ENCODE measurements at regions not wholly inside any gene's neighbourhood (a gene's known extent, or its start where the extent isn't known, plus 50 kb on each side); places are given as distances from the start of the nearest gene placed in this dataset.

DNA sequence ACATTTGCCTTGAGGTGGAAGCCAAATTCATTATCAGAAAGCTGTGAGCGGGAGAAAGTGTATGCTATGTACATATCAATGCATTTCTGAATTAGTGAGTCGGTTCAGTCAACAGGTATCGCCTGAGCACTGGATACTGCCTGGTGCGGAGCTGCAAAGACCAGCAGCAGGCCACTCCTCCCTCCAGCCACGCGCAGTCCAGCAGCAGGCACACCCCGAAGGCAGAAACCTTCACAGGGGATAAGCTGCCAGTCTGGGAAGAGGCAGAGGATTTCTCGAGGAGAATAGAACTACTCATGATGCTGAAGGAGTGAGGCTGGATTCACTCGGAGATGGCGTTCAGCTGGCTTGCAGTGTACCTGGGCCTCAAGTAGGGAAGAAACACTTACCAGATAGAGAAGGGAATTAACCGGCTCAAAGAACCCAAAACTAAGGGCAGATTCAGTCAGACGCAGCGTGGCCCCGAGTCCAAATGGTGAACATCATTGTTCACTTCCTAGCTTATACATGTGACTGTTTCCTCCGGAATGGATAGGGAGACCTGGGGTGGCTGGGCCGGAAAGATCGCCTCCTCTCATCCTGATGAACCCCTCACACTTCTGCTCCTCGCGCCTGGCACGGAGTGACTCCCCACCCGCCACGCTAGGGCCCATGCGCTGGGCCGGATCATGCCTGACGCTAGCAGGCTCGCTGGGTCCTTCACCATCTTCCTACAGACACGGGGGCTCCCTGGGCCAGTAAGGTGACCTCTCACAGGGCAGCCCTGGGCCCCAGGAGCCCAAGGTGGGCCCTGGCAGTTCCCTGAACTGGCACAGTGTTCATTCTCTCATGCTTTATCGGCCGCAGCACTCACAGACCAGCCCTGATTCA lies 78.1 kb upstream of the SPATA31C2 start:
- Mint-ChIP-seq H3K27ac (no peak overlapping the region), H3K4me3 (no peak overlapping the region), H3K4me1 (ENCODE audit: low read depth) (no peaks in the 10 kb centered on the region), H3K27me3 (ENCODE audit: low read depth) (peaks cover 11% of the 10 kb centered on the region), H3K9me3 (peaks cover 9% of the 10 kb centered on the region), H3K36me3 (ENCODE audit: low read depth) (no peaks in the 10 kb centered on the region)
- CTCF ChIA-PET = interaction anchor here (1.4 kb wide), 1 partner anchor 20 kb away, joined by 3 read pairs; no protein-coding TSS in a partner anchor
- intact Hi-C loops (cut with micrococcal nuclease) = no loop called here
- DNase-seq = no peak

DNA sequence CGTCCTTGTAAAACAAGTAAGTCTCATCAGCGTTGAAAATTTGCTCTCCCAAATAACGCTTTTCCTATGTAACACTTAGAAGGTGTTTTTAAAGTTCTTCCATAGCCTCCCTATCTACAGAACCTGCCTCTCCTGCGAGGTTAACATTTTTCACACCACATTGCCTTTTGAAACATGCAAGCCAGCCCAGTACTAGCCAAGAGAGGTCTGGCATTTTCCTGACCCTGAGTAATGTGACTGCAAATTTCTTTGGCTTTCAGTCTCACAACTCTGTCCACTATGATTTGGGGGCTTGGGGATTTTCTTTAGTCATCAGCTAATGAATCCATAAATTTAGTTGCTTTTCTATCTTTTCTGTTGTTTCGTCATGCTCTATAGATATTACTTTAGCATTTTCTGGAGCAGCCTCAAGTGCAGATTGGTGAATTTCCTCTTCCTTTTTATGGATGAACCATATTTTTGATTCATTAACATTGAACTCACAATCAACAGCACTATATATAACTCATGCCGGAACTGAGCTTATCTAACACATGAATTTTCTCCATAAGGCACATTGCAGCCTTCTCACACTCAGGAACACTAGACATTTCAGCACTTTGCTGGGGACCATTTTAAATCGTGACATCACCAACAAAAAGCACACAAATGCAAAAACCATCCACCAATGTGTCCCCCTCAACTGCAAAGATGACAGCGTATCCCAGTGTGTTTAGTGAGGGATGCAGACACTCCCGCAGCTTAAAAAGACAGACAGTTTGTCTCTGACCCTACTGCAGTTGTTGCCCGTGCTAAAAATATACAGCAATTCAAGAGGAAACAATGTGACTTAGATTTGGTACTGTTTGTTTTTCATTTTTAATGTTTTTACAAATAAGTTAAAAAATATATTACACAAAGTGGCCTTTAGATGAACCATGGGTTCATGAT lies 77.2 kb upstream of the SPATA31C2 start:
- no peak overlapping the region for H3K27ac Mint-ChIP-seq
- CTCF ChIA-PET = interaction anchor here (1.4 kb wide), 1 partner anchor 19 kb away, joined by 3 read pairs; no protein-coding TSS in a partner anchor
- intact Hi-C loops (cut with micrococcal nuclease) = no loop called here

DNA sequence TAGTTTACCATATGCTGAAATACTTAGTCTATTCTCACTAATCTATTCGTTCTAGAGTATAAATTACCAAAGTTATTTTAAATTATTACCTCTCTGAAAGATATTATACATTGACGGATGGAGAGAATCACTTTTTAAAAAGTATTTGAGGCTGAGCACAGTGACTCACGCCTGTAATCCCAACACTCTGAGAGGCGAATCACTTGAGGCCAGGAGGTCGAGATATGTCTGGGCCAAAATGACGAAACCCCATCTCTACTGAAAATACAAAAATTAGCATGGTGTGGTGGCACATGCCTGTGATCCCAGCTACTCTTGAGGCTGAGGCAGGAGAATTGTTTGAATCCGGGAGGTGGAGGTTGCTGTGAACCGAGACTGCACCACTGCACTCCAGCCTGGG lies 64.0 kb upstream of the SPATA31C2 start:
- Mint-ChIP-seq H3K27me3 (ENCODE audit: low read depth) (peaks cover 4% of the 10 kb centered on the region), H3K9me3 (no peaks in the 10 kb centered on the region), H3K36me3 (ENCODE audit: low read depth) (no peaks in the 10 kb centered on the region), H3K4me3 (no peak overlapping the region), H3K4me1 (ENCODE audit: low read depth) (peaks cover 3% of the 10 kb centered on the region), H3K27ac (no peak overlapping the region)
- no peak for DNase-seq
- intact Hi-C loops (cut with micrococcal nuclease) = no loop called here
- CTCF ChIA-PET = no interaction called here

More for the DNA sequence above, 77.2 kb upstream of the SPATA31C2 start:
- Mint-ChIP-seq H3K36me3 (ENCODE audit: low read depth) (no peaks in the 10 kb centered on the region), H3K27me3 (ENCODE audit: low read depth) (peaks cover 7% of the 10 kb centered on the region), H3K4me3 (no peak overlapping the region), H3K4me1 (ENCODE audit: low read depth) (no peaks in the 10 kb centered on the region), H3K9me3 (peaks cover 9% of the 10 kb centered on the region)
- no peak for DNase-seq

DNA sequence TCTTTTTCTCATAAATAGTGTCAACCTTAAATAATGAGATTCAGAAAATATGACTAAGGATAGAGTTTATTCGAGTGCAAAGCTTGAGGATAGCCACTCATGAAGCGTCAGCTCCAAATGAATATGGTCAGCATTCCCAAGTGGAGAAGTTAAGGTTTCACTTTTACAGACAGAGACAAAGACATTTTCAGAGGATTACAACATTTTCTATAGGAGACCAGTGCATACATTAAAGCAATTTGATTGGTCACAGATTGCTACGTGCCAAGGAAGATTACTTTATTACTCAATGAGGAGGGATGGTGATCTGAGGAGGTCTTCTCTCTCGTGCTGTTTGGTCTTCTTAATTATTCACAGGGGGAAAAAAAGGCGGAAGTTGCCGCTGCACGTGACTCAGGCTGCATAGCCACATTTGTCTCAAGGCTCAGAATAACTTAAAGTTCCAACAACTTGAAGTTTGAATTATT lies 60.1 kb upstream of the SPATA31C2 start:
- H3K27ac Mint-ChIP-seq = no peak overlapping the region
- H3K36me3 Mint-ChIP-seq (ENCODE audit: low read depth) = no peaks in the 10 kb centered on the region
- no peak overlapping the region for H3K4me3 Mint-ChIP-seq
- no peaks in the 10 kb centered on the region for H3K9me3 Mint-ChIP-seq
- DNase-seq = no peak
- CTCF ChIA-PET = no interaction called here
- peaks cover 11% of the 10 kb centered on the region for H3K27me3 Mint-ChIP-seq (ENCODE audit: low read depth)
- intact Hi-C loops (cut with micrococcal nuclease) = no loop called here
- peaks cover 3% of the 10 kb centered on the region for H3K4me1 Mint-ChIP-seq (ENCODE audit: low read depth)

DNA sequence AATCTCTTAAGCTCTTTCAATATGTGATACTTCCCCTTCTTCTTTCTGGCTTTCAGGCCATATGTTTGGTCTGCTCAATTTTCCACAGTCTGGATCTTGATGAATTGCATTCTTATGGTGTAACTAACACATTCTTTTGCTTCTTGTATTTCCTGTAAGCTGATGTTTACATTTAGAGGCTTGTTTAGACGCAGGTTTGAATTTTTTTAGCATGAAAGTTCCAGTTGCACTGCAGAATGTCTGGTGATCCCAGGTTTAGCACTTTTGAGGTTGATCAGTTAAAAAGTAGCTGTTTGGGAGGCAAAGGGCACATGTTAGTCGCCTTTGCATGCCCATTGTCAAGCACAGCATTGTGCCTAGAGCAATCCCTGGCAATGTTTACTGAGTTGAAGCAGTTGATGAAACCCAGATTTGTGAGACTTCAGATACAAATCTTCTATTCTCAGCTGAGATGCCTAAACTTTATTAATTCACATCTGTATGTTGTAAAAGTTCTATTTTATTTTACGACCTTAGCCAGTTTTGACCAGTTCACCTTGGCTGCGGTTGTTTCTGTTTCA lies 59.6 kb upstream of the SPATA31C2 start:
- CTCF ChIA-PET = no interaction called here
- H3K4me1 Mint-ChIP-seq (ENCODE audit: low read depth) = peaks cover 3% of the 10 kb centered on the region
- H3K27ac Mint-ChIP-seq = no peak overlapping the region

DNA sequence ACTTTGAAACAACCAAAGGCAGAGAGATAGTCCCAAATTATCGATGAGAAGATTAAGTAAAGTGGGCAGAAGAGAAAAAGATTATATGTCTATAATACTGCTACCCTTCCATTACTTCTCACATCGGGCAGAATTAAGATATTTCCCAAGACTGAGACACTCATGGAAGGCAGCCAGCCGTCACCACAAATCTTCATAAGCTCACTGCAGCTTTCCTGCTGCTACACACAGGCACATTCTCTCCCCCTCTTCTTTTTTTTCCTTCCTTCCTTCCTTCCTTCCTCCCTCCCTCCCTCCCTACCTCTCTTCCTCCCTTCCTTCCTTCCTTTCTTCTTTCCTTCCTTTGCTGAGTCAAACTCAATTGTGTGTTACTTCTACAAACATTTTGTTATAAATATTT lies 58.7 kb upstream of the SPATA31C2 start:
- intact Hi-C loops (cut with micrococcal nuclease) = no loop called here
- H3K27me3 Mint-ChIP-seq (ENCODE audit: low read depth) = peaks cover 15% of the 10 kb centered on the region
- H3K36me3 Mint-ChIP-seq (ENCODE audit: low read depth) = no peaks in the 10 kb centered on the region
- peaks cover 3% of the 10 kb centered on the region for H3K4me1 Mint-ChIP-seq (ENCODE audit: low read depth)
- CTCF ChIA-PET = interaction anchor here (1.4 kb wide), 1 partner anchor 19 kb away, joined by 3 read pairs; no protein-coding TSS in a partner anchor
- DNase-seq = no peak
- no peaks in the 10 kb centered on the region for H3K9me3 Mint-ChIP-seq
- no peak overlapping the region for H3K27ac Mint-ChIP-seq
- H3K4me3 Mint-ChIP-seq = no peak overlapping the region

More for the DNA sequence above, 59.6 kb upstream of the SPATA31C2 start:
- Mint-ChIP-seq H3K4me3 (no peak overlapping the region), H3K27me3 (ENCODE audit: low read depth) (peaks cover 11% of the 10 kb centered on the region), H3K9me3 (no peaks in the 10 kb centered on the region), H3K36me3 (ENCODE audit: low read depth) (no peaks in the 10 kb centered on the region)
- intact Hi-C loops (cut with micrococcal nuclease) = no loop called here
- no peak for DNase-seq

DNA sequence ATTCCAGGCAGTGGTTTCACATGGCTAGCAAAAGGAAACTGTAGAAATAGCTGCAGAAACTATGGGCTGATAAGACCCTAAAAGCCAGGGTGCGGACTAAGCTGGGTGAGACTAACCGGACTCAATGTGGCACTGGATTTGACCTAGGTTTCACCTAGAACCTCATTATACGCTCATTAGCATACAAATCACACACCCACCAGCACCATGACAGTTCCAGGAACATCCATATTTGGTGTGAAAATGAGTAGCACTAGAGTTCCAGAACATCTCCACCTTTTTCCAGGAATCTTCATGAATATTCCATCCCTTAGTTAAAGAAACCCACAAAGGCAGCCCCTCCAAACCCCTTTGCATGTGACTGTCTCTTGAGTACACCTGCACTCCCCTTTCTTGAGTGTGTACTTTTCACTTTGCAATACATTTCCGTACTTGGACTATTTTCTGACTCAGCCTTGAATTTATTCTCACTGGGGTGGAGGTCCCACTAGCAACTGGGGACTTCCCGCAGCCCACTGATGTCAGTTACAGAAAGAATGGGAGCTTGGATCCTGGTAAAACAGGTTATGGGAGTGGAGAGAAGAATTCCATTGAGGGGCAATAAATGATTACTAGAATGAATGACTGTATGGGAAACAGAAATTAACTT lies 58.0 kb upstream of the SPATA31C2 start:
- Mint-ChIP-seq H3K9me3 (no peaks in the 10 kb centered on the region), H3K4me3 (no peak overlapping the region), H3K27ac (no peak overlapping the region), H3K27me3 (ENCODE audit: low read depth) (peaks cover 15% of the 10 kb centered on the region), H3K36me3 (ENCODE audit: low read depth) (no peaks in the 10 kb centered on the region), H3K4me1 (ENCODE audit: low read depth) (peaks cover 3% of the 10 kb centered on the region)
- intact Hi-C loops (cut with micrococcal nuclease) = no loop called here
- no peak for DNase-seq
- CTCF ChIA-PET = interaction anchor here (1.4 kb wide), 1 partner anchor 19 kb away, joined by 3 read pairs; no protein-coding TSS in a partner anchor

DNA sequence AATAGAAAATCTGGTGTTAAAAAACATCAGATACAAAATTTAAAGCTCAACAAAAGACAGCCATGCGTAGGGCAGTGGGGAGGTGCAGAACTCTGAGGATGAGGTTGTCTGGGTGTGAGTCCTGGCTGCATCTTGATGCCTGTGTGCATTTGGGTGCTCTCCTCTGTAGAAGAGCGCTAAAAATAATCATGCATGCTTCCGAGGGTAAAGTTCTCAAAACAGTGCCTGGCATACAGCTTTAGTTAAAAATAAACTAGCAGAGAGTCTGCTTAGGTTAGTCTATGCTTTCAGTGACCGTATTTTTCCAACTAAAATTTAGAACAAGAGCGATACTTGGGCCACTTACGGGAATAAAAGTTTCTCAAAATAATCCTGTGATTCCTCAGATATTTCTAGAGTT lies 55.5 kb upstream of the SPATA31C2 start:
- Mint-ChIP-seq H3K4me3 (no peak overlapping the region), H3K27ac (no peak overlapping the region), H3K36me3 (ENCODE audit: low read depth) (no peaks in the 10 kb centered on the region), H3K4me1 (ENCODE audit: low read depth) (peaks cover 3% of the 10 kb centered on the region), H3K27me3 (ENCODE audit: low read depth) (peaks cover 22% of the 10 kb centered on the region), H3K9me3 (peaks cover 10% of the 10 kb centered on the region)
- no peak for DNase-seq
- CTCF ChIA-PET = no interaction called here
- intact Hi-C loops (cut with micrococcal nuclease) = no loop called here

DNA sequence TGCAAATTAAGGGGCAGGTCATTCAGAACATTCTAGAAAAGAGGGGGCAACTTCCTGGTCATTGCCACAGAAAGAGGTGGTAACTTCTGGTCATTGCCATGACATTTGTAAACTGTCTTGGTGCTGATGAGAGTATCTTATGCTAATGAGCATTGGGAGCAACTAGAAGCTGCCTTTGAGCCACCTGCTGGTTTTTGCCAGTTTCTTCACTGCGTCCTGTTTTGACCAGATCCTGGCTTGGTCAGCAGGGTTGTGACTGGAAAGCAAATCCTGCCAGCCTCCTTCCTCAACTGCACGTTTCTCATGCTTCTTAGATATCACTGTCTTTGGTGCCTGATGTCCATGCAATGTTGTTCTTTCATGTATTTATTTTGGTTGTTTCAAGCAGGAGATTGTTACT lies 53.2 kb upstream of the SPATA31C2 start:
- DNase-seq = no peak
- intact Hi-C loops (cut with micrococcal nuclease) = no loop called here
- Mint-ChIP-seq H3K27ac (no peak overlapping the region), H3K27me3 (ENCODE audit: low read depth) (peaks cover 23% of the 10 kb centered on the region), H3K9me3 (peaks cover 10% of the 10 kb centered on the region), H3K4me3 (no peak overlapping the region), H3K36me3 (ENCODE audit: low read depth) (no peaks in the 10 kb centered on the region), H3K4me1 (ENCODE audit: low read depth) (no peaks in the 10 kb centered on the region)
- CTCF ChIA-PET = no interaction called here

DNA sequence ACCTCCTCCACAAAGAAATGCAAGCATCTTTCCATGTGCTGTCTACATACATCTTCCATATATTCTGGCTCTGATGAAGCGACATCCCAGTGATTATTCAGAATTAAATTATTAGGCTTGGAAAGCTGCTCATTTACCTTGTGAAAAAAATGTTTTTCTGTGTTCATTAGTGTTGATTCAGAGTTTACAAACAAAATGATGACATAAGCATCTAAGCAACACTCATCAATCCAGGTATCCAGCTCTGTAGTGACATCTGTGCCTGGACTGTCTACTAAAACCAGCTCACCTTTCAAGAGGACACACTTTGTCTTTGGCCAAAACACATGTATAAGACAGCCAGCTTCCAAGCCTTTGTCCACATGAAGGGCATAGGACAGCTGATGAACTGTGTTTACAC lies 51.1 kb upstream of the SPATA31C2 start:
- Mint-ChIP-seq H3K4me1 (ENCODE audit: low read depth) (no peaks in the 10 kb centered on the region), H3K36me3 (ENCODE audit: low read depth) (no peaks in the 10 kb centered on the region), H3K9me3 (peaks cover 10% of the 10 kb centered on the region), H3K4me3 (no peak overlapping the region), H3K27ac (no peak overlapping the region), H3K27me3 (ENCODE audit: low read depth) (peaks cover 18% of the 10 kb centered on the region)
- no peak for DNase-seq
- intact Hi-C loops (cut with micrococcal nuclease) = no loop called here
- CTCF ChIA-PET = no interaction called here
